ENCODE measurements at regions not wholly inside any gene's neighbourhood (a gene's known extent, or its start where the extent isn't known, plus 50 kb on each side); places are given as distances from the start of the nearest gene placed in this dataset.

DNA sequence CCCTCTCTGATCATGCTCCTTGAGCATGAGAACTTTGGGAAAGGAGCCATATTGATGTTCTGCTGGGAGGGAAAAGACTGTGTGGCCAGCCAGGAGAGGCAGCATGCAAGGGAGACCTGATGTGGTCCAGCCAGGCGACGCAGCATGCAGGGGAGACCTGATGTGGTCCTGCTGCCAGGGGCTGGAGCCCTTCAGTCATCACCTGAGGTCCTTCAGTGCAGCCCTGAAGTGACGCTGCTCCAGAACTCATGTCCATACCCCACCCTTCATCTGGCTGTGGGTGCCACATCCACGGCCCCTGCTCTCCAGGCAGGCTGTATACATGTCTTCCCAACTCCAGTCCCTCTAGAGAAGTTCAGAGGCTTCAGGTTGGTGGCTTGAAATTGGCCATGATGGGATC, 134.4 kb downstream of the ERMARD start:
- Histone ChIP-seq H3K27me3 (no peaks in the 10 kb centered on the region), H3K4me3 (no peak overlapping the region), H3K4me1 (no peaks in the 10 kb centered on the region), H3K9me3 (no peaks in the 10 kb centered on the region), H3K27ac (no peak overlapping the region), H3K36me3 (no peaks in the 10 kb centered on the region)
- TF ChIP-seq, protein P1, sequence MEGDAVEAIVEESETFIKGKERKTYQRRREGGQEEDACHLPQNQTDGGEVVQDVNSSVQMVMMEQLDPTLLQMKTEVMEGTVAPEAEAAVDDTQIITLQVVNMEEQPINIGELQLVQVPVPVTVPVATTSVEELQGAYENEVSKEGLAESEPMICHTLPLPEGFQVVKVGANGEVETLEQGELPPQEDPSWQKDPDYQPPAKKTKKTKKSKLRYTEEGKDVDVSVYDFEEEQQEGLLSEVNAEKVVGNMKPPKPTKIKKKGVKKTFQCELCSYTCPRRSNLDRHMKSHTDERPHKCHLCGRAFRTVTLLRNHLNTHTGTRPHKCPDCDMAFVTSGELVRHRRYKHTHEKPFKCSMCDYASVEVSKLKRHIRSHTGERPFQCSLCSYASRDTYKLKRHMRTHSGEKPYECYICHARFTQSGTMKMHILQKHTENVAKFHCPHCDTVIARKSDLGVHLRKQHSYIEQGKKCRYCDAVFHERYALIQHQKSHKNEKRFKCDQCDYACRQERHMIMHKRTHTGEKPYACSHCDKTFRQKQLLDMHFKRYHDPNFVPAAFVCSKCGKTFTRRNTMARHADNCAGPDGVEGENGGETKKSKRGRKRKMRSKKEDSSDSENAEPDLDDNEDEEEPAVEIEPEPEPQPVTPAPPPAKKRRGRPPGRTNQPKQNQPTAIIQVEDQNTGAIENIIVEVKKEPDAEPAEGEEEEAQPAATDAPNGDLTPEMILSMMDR (IDR thresholded peaks at IDR 0.05) = no peak
- peak; percentile 21 for DNase-seq (ENCODE audit: low spot score)

DNA sequence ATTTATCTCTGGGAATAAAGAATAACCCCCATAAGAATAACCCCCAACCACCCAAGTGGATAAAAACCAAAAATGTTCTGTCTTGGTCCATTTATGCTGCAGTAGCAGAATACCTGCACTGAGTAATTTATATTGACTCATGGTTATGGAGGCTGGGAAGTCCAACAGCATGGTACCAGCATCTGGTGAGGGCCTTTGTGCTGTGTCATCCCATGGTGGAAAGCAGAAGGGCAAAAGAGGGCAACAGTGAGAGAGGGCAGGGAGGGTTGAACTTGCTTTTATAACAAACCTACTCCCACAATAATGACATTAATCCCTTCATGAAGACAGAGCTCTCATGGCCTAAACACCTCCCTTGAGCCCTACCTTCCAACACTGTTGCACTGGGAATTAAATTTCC, 133.7 kb downstream of the ERMARD start:
- Histone ChIP-seq H3K4me3 (no peak overlapping the region), H3K4me1 (no peaks in the 10 kb centered on the region), H3K27ac (no peak overlapping the region), H3K9me3 (no peaks in the 10 kb centered on the region), H3K36me3 (no peaks in the 10 kb centered on the region), H3K27me3 (no peaks in the 10 kb centered on the region)
- peak; percentile 4 for DNase-seq (ENCODE audit: low spot score)
- TF ChIP-seq, protein P1 (IDR thresholded peaks at IDR 0.05) = no peak

DNA sequence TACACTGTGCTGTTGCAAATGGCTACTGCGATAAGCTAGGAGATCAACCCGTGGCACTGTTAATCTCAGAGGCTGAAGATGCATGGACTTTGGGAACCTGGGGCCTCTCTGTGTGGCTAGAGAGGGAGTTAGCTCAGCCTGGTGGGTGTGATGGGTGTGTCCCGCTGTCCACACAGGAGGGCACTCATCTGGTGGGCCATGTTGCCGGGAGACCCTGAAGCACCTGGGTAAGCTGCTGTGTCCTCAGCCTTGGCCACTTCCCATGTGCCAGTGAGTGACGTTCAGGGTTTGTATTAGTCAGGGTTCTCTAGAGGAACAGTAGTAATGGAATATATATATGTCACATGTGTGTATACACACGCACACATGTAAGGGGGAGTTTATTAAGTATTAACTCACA, 132.7 kb downstream of the ERMARD start:
- Histone ChIP-seq H3K27me3 (no peaks in the 10 kb centered on the region), H3K4me3 (no peak overlapping the region), H3K36me3 (no peaks in the 10 kb centered on the region), H3K27ac (no peak overlapping the region), H3K9me3 (no peaks in the 10 kb centered on the region), H3K4me1 (no peaks in the 10 kb centered on the region)
- DNase-seq (ENCODE audit: low spot score) = peak; percentile 46
- TF ChIP-seq, protein P1 (IDR thresholded peaks at IDR 0.05) = no peak

DNA sequence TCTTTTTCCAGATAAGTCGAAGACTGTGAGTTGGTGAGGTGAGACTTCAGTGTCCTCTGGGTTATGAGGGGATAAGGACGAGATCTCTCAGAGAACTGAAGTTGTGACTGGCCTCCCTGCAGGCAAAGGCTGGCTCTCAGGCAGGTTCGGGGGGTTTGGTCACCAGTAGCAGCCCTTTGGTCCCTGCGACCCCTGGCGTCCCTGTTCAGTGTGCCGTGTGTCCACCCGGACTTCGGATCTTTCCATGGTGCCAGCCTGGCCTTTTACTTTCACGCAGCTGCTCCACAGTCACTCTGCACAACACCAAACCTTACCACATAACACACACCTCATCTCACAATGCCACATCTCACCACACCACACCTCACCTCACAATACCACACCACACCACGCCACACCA, 131.9 kb downstream of the ERMARD start:
- no peaks in the 10 kb centered on the region for H3K36me3 ChIP-seq
- no peaks in the 10 kb centered on the region for H3K9me3 ChIP-seq
- no peak overlapping the region for H3K27ac ChIP-seq
- H3K27me3 ChIP-seq = no peaks in the 10 kb centered on the region
- H3K4me1 ChIP-seq = no peaks in the 10 kb centered on the region
- peak; percentile 32 for DNase-seq (ENCODE audit: low spot score)
- TF ChIP-seq, protein P1 (IDR thresholded peaks at IDR 0.05) = no peak
- no peak overlapping the region for H3K4me3 ChIP-seq

DNA sequence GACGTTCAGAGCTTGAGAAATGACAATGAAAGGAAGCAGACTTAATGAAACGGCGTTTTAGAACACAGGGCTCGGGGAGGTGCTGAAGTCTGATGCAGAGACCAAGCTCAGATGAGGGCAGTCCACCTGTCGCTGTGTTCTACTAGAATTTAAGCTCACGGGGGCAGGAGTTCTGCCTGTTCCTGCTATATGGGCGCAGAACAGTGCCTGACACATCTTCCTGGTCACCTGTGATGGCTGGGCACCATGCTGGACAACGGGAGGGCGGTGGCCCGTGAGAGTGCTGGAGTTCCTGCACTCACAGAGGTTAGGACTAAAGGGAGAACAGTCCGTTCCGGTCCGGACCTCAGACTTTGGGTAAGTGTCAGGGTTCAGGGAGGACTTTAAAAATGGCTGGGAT, 130.6 kb downstream of the ERMARD start:
- H3K36me3 ChIP-seq = no peaks in the 10 kb centered on the region
- no peaks in the 10 kb centered on the region for H3K9me3 ChIP-seq
- peak; percentile 52 for DNase-seq (ENCODE audit: low spot score)
- no peaks in the 10 kb centered on the region for H3K27me3 ChIP-seq
- no peak overlapping the region for H3K4me3 ChIP-seq
- H3K4me1 ChIP-seq = no peaks in the 10 kb centered on the region
- H3K27ac ChIP-seq = no peak overlapping the region
- TF ChIP-seq, protein P1 (IDR thresholded peaks at IDR 0.05) = no peak

DNA sequence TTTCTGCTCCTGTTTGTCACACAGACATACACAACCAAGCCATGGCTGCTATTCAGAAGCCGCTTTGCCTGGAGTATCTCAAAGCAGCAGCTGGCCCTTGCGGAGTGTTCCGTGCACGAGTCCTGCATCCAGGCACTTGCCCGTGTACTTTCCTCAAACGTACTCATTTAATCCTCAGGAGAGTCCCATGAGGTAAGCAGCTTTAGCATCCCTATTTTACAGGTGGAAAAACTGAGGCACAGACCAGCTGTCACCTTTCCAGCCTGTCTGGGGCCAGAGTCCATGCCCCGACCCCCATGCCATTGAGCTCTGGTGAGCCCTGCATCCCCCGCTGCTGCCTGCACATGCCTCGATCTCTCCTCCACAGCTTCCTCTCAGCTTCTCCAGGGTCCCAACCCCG, 130.0 kb downstream of the ERMARD start:
- DNase-seq (ENCODE audit: low spot score) = peak; percentile 16
- Histone ChIP-seq H3K4me3 (no peak overlapping the region), H3K4me1 (no peaks in the 10 kb centered on the region), H3K27me3 (no peaks in the 10 kb centered on the region), H3K27ac (no peak overlapping the region), H3K9me3 (no peaks in the 10 kb centered on the region), H3K36me3 (no peaks in the 10 kb centered on the region)
- TF ChIP-seq, protein P1 (IDR thresholded peaks at IDR 0.05) = no peak
